ENCODE measurements at regions not wholly inside any gene's neighbourhood (a gene's known extent, or its start where the extent isn't known, plus 50 kb on each side); places are given as distances from the start of the nearest gene placed in this dataset.

- Histone ChIP-seq H3K27ac (peak overlapping the region; percentile 1 to 71), H3K4me3 (peak overlapping the region in 1 of 5 donors; percentile 11), H3K4me1 (replicated peaks in 1 of 2) (peaks cover 18 to 20% of the 10 kb centered on the region in 2 donors)
- ATAC-seq (replicated peaks in 6 of 8), result peak in 5 of 8 experiments; percentile 79 to 91 (median 90)
- in situ Hi-C loops (cut with MboI; ENCODE audit: low pct_unique_long_range_greater_than_20kb in 2 of 9, low sequenced_read_pairs in 9 of 9, unreplicated experiment in 9 of 9), result no loop called here
- WGBS, 10 experiments, result 24 to 94% (median 51%) methylated on average over 1 to 6 of the region's 6 CpGs
Observed at GRCh38 chr13:80010286-80010831, 330.6 kb downstream of the SPRY2 start.

GRCh38 chr13:80009760-80010159 is 331.2 kb downstream of the SPRY2 start:
- peak in 1 of 8 experiments; percentile 15 for ATAC-seq (replicated peaks in 6 of 8)
- Histone ChIP-seq H3K4me3 (no peak overlapping the region), H3K4me1 (replicated peaks in 1 of 2) (peaks cover 18 to 20% of the 10 kb centered on the region in 2 donors), H3K27ac (no peak overlapping the region)
- in situ Hi-C loops (cut with MboI; ENCODE audit: low pct_unique_long_range_greater_than_20kb in 2 of 9, low sequenced_read_pairs in 9 of 9, unreplicated experiment in 9 of 9), result no loop called here

GRCh38 chr13:80006940-80007339 is 334.0 kb downstream of the SPRY2 start:
- Histone ChIP-seq H3K4me3 (no peak overlapping the region), H3K27ac (no peak overlapping the region), H3K4me1 (replicated peaks in 1 of 2) (peaks cover 17% of the 10 kb centered on the region in 2 donors)
- ATAC-seq (replicated peaks in 6 of 8), result no peak
- 50 to 94% (median 81%) methylated on average over 2 to 4 of the region's 4 CpGs; no CpG with 5 or more reads in 1 of the 10 experiments for WGBS, 10 experiments
- in situ Hi-C loops (cut with MboI; ENCODE audit: low pct_unique_long_range_greater_than_20kb in 2 of 9, low sequenced_read_pairs in 9 of 9, unreplicated experiment in 9 of 9), result no loop called here

- in situ Hi-C loops (cut with MboI; ENCODE audit: low pct_unique_long_range_greater_than_20kb in 2 of 9, low sequenced_read_pairs in 9 of 9, unreplicated experiment in 9 of 9), result no loop called here
- no peak overlapping the region for H3K27ac ChIP-seq
- no peak for ATAC-seq (replicated peaks in 6 of 8)
- no peaks in the 10 kb centered on the region for H3K4me1 ChIP-seq (replicated peaks in 1 of 2)
- H3K4me3 ChIP-seq, result no peak overlapping the region
Observed at GRCh38 chr13:80001510-80001842, 339.4 kb downstream of the SPRY2 start.

GRCh38 chr13:80000684-80001509 is 340.0 kb downstream of the SPRY2 start:
- WGBS, 10 experiments, result 63 to 100% (median 89%) methylated on average over 2 to 4 of the region's 4 CpGs
- no peak overlapping the region for H3K27ac ChIP-seq
- H3K4me3 ChIP-seq, result no peak overlapping the region
- ATAC-seq (replicated peaks in 6 of 8), result no peak
- in situ Hi-C loops (cut with MboI; ENCODE audit: low pct_unique_long_range_greater_than_20kb in 2 of 9, low sequenced_read_pairs in 9 of 9, unreplicated experiment in 9 of 9), result no loop called here
- no peaks in the 10 kb centered on the region for H3K4me1 ChIP-seq (replicated peaks in 1 of 2)

GRCh38 chr13:79999601-80000000 is 341.3 kb downstream of the SPRY2 start:
- WGBS, 10 experiments, result 29 to 100% (median 100%) methylated on average over 1 of the region's 1 CpG; no CpG with 5 or more reads in 6 of the 10 experiments
- H3K27ac ChIP-seq, result no peak overlapping the region
- H3K4me3 ChIP-seq, result no peak overlapping the region

GRCh38 chr13:79998381-79998880 is 342.5 kb downstream of the SPRY2 start:
- in situ Hi-C loops (cut with MboI; ENCODE audit: low pct_unique_long_range_greater_than_20kb in 2 of 9, low sequenced_read_pairs in 9 of 9, unreplicated experiment in 9 of 9), result loop anchor here in 1 of 9 experiments (25.0 kb wide), 1 partner anchor 111 kb away; no protein-coding TSS in a partner anchor
- ATAC-seq (replicated peaks in 6 of 8), result no peak
- Histone ChIP-seq H3K4me1 (replicated peaks in 1 of 2) (peaks cover 0 to 3% of the 10 kb centered on the region in 2 donors), H3K4me3 (no peak overlapping the region), H3K27ac (no peak overlapping the region)
- 21 to 96% (median 89%) methylated on average over 1 to 4 of the region's 4 CpGs for WGBS, 10 experiments

More at GRCh38 chr13:79999601-80000000, 341.3 kb downstream of the SPRY2 start:
- H3K4me1 ChIP-seq (replicated peaks in 1 of 2), result no peaks in the 10 kb centered on the region
- in situ Hi-C loops (cut with MboI; ENCODE audit: low pct_unique_long_range_greater_than_20kb in 2 of 9, low sequenced_read_pairs in 9 of 9, unreplicated experiment in 9 of 9), result loop anchor here in 1 of 9 experiments (25.0 kb wide), 1 partner anchor 112 kb away; no protein-coding TSS in a partner anchor
- ATAC-seq (replicated peaks in 6 of 8), result no peak

GRCh38 chr13:79997244-79997643 is 343.7 kb downstream of the SPRY2 start:
- peak in 1 of 8 experiments; percentile 59 for ATAC-seq (replicated peaks in 6 of 8)
- no peak overlapping the region for H3K4me3 ChIP-seq
- peaks cover 0 to 3% of the 10 kb centered on the region in 2 donors for H3K4me1 ChIP-seq (replicated peaks in 1 of 2)
- no peak overlapping the region for H3K27ac ChIP-seq
- WGBS, 10 experiments, result 40 to 100% (median 74%) methylated on average over 1 to 3 of the region's 3 CpGs; no CpG with 5 or more reads in 2 of the 10 experiments
- in situ Hi-C loops (cut with MboI; ENCODE audit: low pct_unique_long_range_greater_than_20kb in 2 of 9, low sequenced_read_pairs in 9 of 9, unreplicated experiment in 9 of 9), result loop anchor here in 1 of 9 experiments (25.0 kb wide), 1 partner anchor 110 kb away; no protein-coding TSS in a partner anchor

GRCh38 chr13:79995334-79995733 is 345.6 kb downstream of the SPRY2 start:
- in situ Hi-C loops (cut with MboI; ENCODE audit: low pct_unique_long_range_greater_than_20kb in 2 of 9, low sequenced_read_pairs in 9 of 9, unreplicated experiment in 9 of 9), result loop anchor here in 1 of 9 experiments (25.0 kb wide), 1 partner anchor 108 kb away; no protein-coding TSS in a partner anchor
- Histone ChIP-seq H3K27ac (no peak overlapping the region), H3K4me3 (no peak overlapping the region), H3K4me1 (replicated peaks in 1 of 2) (peaks cover 0 to 3% of the 10 kb centered on the region in 2 donors)
- ATAC-seq (replicated peaks in 6 of 8), result peak in 7 of 8 experiments; percentile 58 to 100 (median 86)

GRCh38 chr13:79992111-79992510 is 348.8 kb downstream of the SPRY2 start:
- H3K4me1 ChIP-seq (replicated peaks in 1 of 2), result peaks cover 0 to 3% of the 10 kb centered on the region in 2 donors
- H3K4me3 ChIP-seq, result no peak overlapping the region
- ATAC-seq (replicated peaks in 6 of 8), result no peak
- 83 to 100% (median 100%) methylated on average over 1 of the region's 1 CpG; no CpG with 5 or more reads in 1 of the 10 experiments for WGBS, 10 experiments
- no peak overlapping the region for H3K27ac ChIP-seq
- in situ Hi-C loops (cut with MboI; ENCODE audit: low pct_unique_long_range_greater_than_20kb in 2 of 9, low sequenced_read_pairs in 9 of 9, unreplicated experiment in 9 of 9), result loop anchor here in 1 of 9 experiments (25.0 kb wide), 1 partner anchor 105 kb away; no protein-coding TSS in a partner anchor

GRCh38 chr13:79990048-79990447 is 350.9 kb downstream of the SPRY2 start:
- in situ Hi-C loops (cut with MboI; ENCODE audit: low pct_unique_long_range_greater_than_20kb in 2 of 9, low sequenced_read_pairs in 9 of 9, unreplicated experiment in 9 of 9), result loop anchor here in 1 of 9 experiments (25.0 kb wide), 1 partner anchor 103 kb away; no protein-coding TSS in a partner anchor
- peaks cover 0 to 3% of the 10 kb centered on the region in 2 donors for H3K4me1 ChIP-seq (replicated peaks in 1 of 2)
- WGBS, 10 experiments, result 7 to 89% (median 71%) methylated on average over 1 to 2 of the region's 2 CpGs
- no peak for ATAC-seq (replicated peaks in 6 of 8)
- H3K4me3 ChIP-seq, result no peak overlapping the region
- no peak overlapping the region for H3K27ac ChIP-seq

GRCh38 chr13:79989217-79989661 is 351.7 kb downstream of the SPRY2 start:
- H3K4me1 ChIP-seq (replicated peaks in 1 of 2), result peaks cover 0 to 3% of the 10 kb centered on the region in 2 donors
- in situ Hi-C loops (cut with MboI; ENCODE audit: low pct_unique_long_range_greater_than_20kb in 2 of 9, low sequenced_read_pairs in 9 of 9, unreplicated experiment in 9 of 9), result loop anchor here in 1 of 9 experiments (25.0 kb wide), 1 partner anchor 102 kb away; no protein-coding TSS in a partner anchor
- no peak overlapping the region for H3K4me3 ChIP-seq
- ATAC-seq (replicated peaks in 6 of 8), result peak in 2 of 8 experiments; percentile 46 to 50
- H3K27ac ChIP-seq, result no peak overlapping the region
- WGBS, 10 experiments, result 33 to 94% (median 88%) methylated on average over 1 to 3 of the region's 3 CpGs; no CpG with 5 or more reads in 1 of the 10 experiments

GRCh38 chr13:79988573-79988972 is 352.4 kb downstream of the SPRY2 start:
- no peak overlapping the region for H3K27ac ChIP-seq
- no peak overlapping the region for H3K4me3 ChIP-seq
- no peaks in the 10 kb centered on the region for H3K4me1 ChIP-seq (replicated peaks in 1 of 2)
- 0 to 82% (median 35%) methylated on average over 2 to 3 of the region's 3 CpGs; no CpG with 5 or more reads in 4 of the 10 experiments for WGBS, 10 experiments
- in situ Hi-C loops (cut with MboI; ENCODE audit: low pct_unique_long_range_greater_than_20kb in 2 of 9, low sequenced_read_pairs in 9 of 9, unreplicated experiment in 9 of 9), result loop anchor here in 1 of 9 experiments (25.0 kb wide), 1 partner anchor 101 kb away; no protein-coding TSS in a partner anchor
- ATAC-seq (replicated peaks in 6 of 8), result peak in 2 of 8 experiments; percentile 68 to 82

All from motor neuron (in vitro differentiated cells).